NCI-H2227 (cell line): ENCODE measurements at regions not wholly inside any gene's neighbourhood (a gene's known extent, or its start where the extent isn't known, plus 50 kb on each side); places are given as distances from the start of the nearest gene placed in this dataset.
A peak's percentile ranks its signal among the peaks of the same experiment; 100 is the strongest.

ENCODE experiments used
- DNase-seq: peaks from one replicate; lab custom pipeline; 2025; ENCODE audit not compliant: unreplicated experiment; lab: John Stamatoyannopoulos, UW

- DNase-seq: no peak
Observed at GRCh38 chr12:125267114-125267513, 201.9 kb downstream of the AACS start.

- no peak for DNase-seq
Observed at GRCh38 chr12:125269276-125269675, 204.0 kb downstream of the AACS start.

GRCh38 chr12:125271892-125272291 is 206.7 kb downstream of the AACS start:
- no peak for DNase-seq

- DNase-seq: no peak
Observed at GRCh38 chr12:125272383-125272933, 207.2 kb downstream of the AACS start.

- no peak for DNase-seq
Observed at GRCh38 chr12:125276567-125276966, 211.3 kb downstream of the AACS start.

GRCh38 chr12:125280482-125281377 is 215.5 kb downstream of the AACS start:
- DNase-seq: no peak

- DNase-seq: no peak
Observed at GRCh38 chr12:125282921-125283320, 217.7 kb downstream of the AACS start.

- peak; percentile 31 for DNase-seq
Observed at GRCh38 chr12:125283521-125283920, 218.3 kb downstream of the AACS start.

- no peak for DNase-seq
Observed at GRCh38 chr12:125284087-125284486, 218.9 kb downstream of the AACS start.

GRCh38 chr12:125284945-125285685 is 219.9 kb downstream of the AACS start:
- no peak for DNase-seq

- no peak for DNase-seq
Observed at GRCh38 chr12:125286005-125286727, 220.9 kb downstream of the AACS start.

- no peak for DNase-seq
Observed at GRCh38 chr12:125287155-125287847, 222.1 kb downstream of the AACS start.

GRCh38 chr12:125288931-125289928 is 224.0 kb downstream of the AACS start:
- DNase-seq: no peak

- DNase-seq: no peak
Observed at GRCh38 chr12:125289970-125290369, 224.7 kb downstream of the AACS start.

- DNase-seq: no peak
Observed at GRCh38 chr12:125292700-125293099, 227.5 kb downstream of the AACS start.

- no peak for DNase-seq
Observed at GRCh38 chr12:125295550-125295949, 230.3 kb downstream of the AACS start.

- no peak for DNase-seq
Observed at GRCh38 chr12:125296701-125297100, 231.5 kb downstream of the AACS start.

- no peak for DNase-seq
Observed at GRCh38 chr12:125299840-125300239, 234.6 kb downstream of the AACS start.

GRCh38 chr12:125300249-125300648 is 235.0 kb downstream of the AACS start:
- no peak for DNase-seq
